DOHH2 (cell line): ENCODE measurements at regions not wholly inside any gene's neighbourhood (a gene's known extent, or its start where the extent isn't known, plus 50 kb on each side); places are given as distances from the start of the nearest gene placed in this dataset.
"Not testable (repeated sequence)": the region's sequence is repeated elsewhere in the genome, so short reads cannot be mapped to it uniquely, and the experiment has no call there.

Source experiments
- H3F3A ChIP-seq: fragments of 200-600 bp; sonication (generic), shearing (Covaris generic); 2 replicates; pipeline ENCODE4 v1.6.0; 2016; ENCODE audit warnings: antibody characterized with exemption, mild to moderate bottlenecking; ENCODE audit not compliant: control insufficient read depth, insufficient read depth
- H3K27ac ChIP-seq: fragments of 200-600 bp; sonication (generic); 2 replicates; pipeline ENCODE4 v1.5.1; 2014; ENCODE audit warnings: low read depth, mild to moderate bottlenecking, low read length, moderate library complexity
- H3K27me3 ChIP-seq: fragments of 200-600 bp; sonication (generic); 2 replicates; pipeline ENCODE4 v1.6.1; 2014; ENCODE audit warnings: mild to moderate bottlenecking, low read length, mixed read lengths; ENCODE audit not compliant: control insufficient read depth
- H3K36me3 ChIP-seq: fragments of 200-600 bp; sonication (generic); 2 replicates; pipeline ENCODE4 v1.6.1; 2014; ENCODE audit warnings: mild to moderate bottlenecking, low read length, moderate library complexity, mixed read lengths; ENCODE audit not compliant: control insufficient read depth
- H3K4me1 ChIP-seq: fragments of 200-600 bp; sonication (generic); 2 replicates; pipeline ENCODE4 v1.6.1; 2014; ENCODE audit warnings: mild to moderate bottlenecking, low read length, mixed read lengths; ENCODE audit not compliant: control insufficient read depth
- H3K4me2 ChIP-seq: fragments of 200-600 bp; sonication (generic); 2 replicates; pipeline ENCODE4 v1.6.0; 2014; ENCODE audit warnings: mild to moderate bottlenecking, low read length, moderate library complexity
- H3K4me3 ChIP-seq: fragments of 200-600 bp; sonication (generic); 2 replicates; pipeline ENCODE4 v1.5.1; 2014; ENCODE audit warnings: mild to moderate bottlenecking, low read length, mixed read lengths
- H3K79me2 ChIP-seq: fragments of 200-600 bp; sonication (generic); 2 replicates; pipeline ENCODE4 v1.6.1; 2014; ENCODE audit warnings: mild to moderate bottlenecking, low read length, mixed read lengths; ENCODE audit not compliant: control insufficient read depth
- H3K9me2 ChIP-seq: fragments of 200-600 bp; sonication (generic); replicated peaks from 2 replicates; pipeline ENCODE4 v1.6.1; 2014; ENCODE audit warnings: mild to moderate bottlenecking, low read length, mixed read lengths; ENCODE audit not compliant: control insufficient read depth
- H3K9me3 ChIP-seq: fragments of 200-600 bp; sonication (generic); 2 replicates; pipeline ENCODE4 v1.6.1; 2014; ENCODE audit warnings: antibody characterized with exemption, low read length, mixed read lengths; ENCODE audit not compliant: control insufficient read depth, insufficient read depth
- H4K20me1 ChIP-seq: fragments of 200-600 bp; sonication (generic); 2 replicates; pipeline ENCODE4 v1.6.0; 2014; ENCODE audit warnings: low read depth, mild to moderate bottlenecking, antibody characterized with exemption, low read length, moderate library complexity; ENCODE audit not compliant: control insufficient read depth, insufficient read depth
- EZH2phosphoT487 ChIP-seq: fragments of 200-600 bp; sonication (generic); IDR thresholded peaks from 2 replicates; pipeline ENCODE4 v1.6.1; 2017; ENCODE audit warnings: borderline replicate concordance, mild to moderate bottlenecking, antibody characterized with exemption, low read length, moderate library complexity, mixed read lengths
- TF ChIP-seq, protein P1 (sequence below): fragments of 200-600 bp; sonication (generic); IDR thresholded peaks from one replicate; pipeline ENCODE4 v1.5.1; 2014; ENCODE audit warnings: antibody characterized with exemption, mild to moderate bottlenecking, low read depth, low read length; ENCODE audit not compliant: poor library complexity, severe bottlenecking

DNA sequence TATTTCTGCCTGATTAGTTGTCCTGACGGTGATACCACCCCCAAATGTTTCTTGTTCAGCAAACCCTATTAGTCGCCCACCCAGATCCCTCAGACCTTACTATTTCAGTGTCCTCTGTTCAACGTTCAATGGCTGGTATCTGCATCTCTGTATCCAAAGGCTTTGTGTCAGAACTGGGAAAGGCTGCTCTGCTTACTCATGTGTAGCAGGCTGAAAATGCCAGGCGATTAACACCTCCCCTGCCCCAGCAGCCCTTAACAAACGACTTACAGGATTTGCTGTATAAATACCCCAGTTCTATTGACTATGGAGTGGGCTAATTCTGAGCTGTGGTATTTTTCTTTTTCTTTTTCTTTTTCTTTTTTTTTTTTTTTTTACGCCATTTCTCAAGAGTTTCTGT lies 415.0 kb downstream of the ZNF674 start:
- no peaks in the 10 kb centered on the region for H4K20me1 ChIP-seq
- no peaks in the 10 kb centered on the region for H3K9me3 ChIP-seq
- H3K27me3 ChIP-seq = no peaks in the 10 kb centered on the region
- no peaks in the 10 kb centered on the region for H3K9me2 ChIP-seq
- H3K36me3 ChIP-seq = no peaks in the 10 kb centered on the region
- no peaks in the 10 kb centered on the region for H3K4me1 ChIP-seq
- no peaks in the 10 kb centered on the region for H3F3A ChIP-seq
- H3K4me2 ChIP-seq = no peak overlapping the region
- TF ChIP-seq, protein P1, sequence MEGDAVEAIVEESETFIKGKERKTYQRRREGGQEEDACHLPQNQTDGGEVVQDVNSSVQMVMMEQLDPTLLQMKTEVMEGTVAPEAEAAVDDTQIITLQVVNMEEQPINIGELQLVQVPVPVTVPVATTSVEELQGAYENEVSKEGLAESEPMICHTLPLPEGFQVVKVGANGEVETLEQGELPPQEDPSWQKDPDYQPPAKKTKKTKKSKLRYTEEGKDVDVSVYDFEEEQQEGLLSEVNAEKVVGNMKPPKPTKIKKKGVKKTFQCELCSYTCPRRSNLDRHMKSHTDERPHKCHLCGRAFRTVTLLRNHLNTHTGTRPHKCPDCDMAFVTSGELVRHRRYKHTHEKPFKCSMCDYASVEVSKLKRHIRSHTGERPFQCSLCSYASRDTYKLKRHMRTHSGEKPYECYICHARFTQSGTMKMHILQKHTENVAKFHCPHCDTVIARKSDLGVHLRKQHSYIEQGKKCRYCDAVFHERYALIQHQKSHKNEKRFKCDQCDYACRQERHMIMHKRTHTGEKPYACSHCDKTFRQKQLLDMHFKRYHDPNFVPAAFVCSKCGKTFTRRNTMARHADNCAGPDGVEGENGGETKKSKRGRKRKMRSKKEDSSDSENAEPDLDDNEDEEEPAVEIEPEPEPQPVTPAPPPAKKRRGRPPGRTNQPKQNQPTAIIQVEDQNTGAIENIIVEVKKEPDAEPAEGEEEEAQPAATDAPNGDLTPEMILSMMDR = no peak
- TF ChIP-seq EZH2phosphoT487 = no peak
- no peak overlapping the region for H3K4me3 ChIP-seq
- H3K79me2 ChIP-seq = no peaks in the 10 kb centered on the region
- no peak overlapping the region for H3K27ac ChIP-seq

DNA sequence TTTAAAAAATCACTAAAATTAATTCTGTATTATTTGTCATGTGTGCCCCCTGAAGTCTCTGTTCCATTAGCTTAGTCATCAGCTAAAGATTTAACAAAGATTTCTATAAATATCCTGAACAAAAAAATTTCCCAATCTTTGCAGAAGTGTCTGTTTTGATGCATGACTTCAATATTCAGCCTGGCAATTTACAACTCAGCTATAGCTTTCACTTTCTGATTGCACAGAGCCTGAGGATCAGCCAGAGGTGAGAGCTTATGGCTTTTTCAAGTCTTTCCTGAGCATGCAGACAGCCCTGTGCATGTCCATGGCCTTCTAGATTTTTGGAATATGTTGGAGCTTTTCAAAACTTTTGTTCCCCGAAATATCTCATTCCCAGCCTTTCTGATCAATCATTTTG lies 420.1 kb downstream of the ZNF674 start:
- Histone ChIP-seq H3K36me3 (no peaks in the 10 kb centered on the region), H3K27me3 (no peaks in the 10 kb centered on the region), H3K9me3 (no peaks in the 10 kb centered on the region), H3K79me2 (no peaks in the 10 kb centered on the region), H3F3A (no peaks in the 10 kb centered on the region), H3K4me1 (no peaks in the 10 kb centered on the region), H3K9me2 (no peaks in the 10 kb centered on the region), H4K20me1 (no peaks in the 10 kb centered on the region), H3K4me2 (no peak overlapping the region), H3K4me3 (no peak overlapping the region), H3K27ac (no peak overlapping the region)
- TF ChIP-seq, protein P1 = no peak
- no peak for TF ChIP-seq EZH2phosphoT487

DNA sequence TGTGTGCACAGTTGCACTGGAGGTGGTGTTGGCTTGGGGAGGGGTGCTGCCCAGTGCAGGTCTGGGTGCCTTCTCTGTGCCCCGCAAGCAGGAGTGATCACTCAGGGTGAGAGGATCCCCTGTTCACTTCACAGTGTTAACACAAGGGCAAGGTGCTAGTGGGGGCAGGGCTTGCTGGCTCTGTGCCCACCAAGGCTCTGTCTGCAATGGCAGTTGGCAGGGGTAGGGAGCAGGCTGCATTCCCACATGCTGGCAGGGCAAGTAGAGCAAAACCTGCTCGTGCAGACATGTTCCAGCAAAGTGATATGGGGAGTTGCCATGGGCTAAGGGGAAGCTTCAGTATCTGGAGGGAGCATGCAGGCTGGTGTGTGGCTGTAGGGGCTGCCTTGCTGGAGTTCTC lies 428.0 kb downstream of the ZNF674 start:
- no peaks in the 10 kb centered on the region for H3K27me3 ChIP-seq
- H3K4me2 ChIP-seq = no peak overlapping the region
- H3K36me3 ChIP-seq = no peaks in the 10 kb centered on the region
- H3K9me2 ChIP-seq = no peaks in the 10 kb centered on the region
- H3K9me3 ChIP-seq = no peaks in the 10 kb centered on the region
- H4K20me1 ChIP-seq = no peaks in the 10 kb centered on the region
- no peak overlapping the region for H3K4me3 ChIP-seq
- H3K4me1 ChIP-seq = no peaks in the 10 kb centered on the region
- TF ChIP-seq EZH2phosphoT487 = no peak
- TF ChIP-seq, protein P1 = no peak
- no peak overlapping the region for H3K27ac ChIP-seq
- no peaks in the 10 kb centered on the region for H3F3A ChIP-seq
- H3K79me2 ChIP-seq = no peaks in the 10 kb centered on the region

GRCh38 chrX:46087310-46087709 lies 457.9 kb downstream of the ZNF674 start:
- H4K20me1 ChIP-seq, H3K36me3 ChIP-seq, H3K4me3 ChIP-seq, H3K79me2 ChIP-seq, H3K4me2 ChIP-seq, H3K27me3 ChIP-seq, H3F3A ChIP-seq, H3K4me1 ChIP-seq, H3K27ac ChIP-seq, H3K9me3 ChIP-seq, H3K9me2 ChIP-seq: not testable (repeated sequence)

- H3K9me2 ChIP-seq, H4K20me1 ChIP-seq, H3K79me2 ChIP-seq, H3K27me3 ChIP-seq, H3K36me3 ChIP-seq, H3K27ac ChIP-seq, H3K4me3 ChIP-seq, H3F3A ChIP-seq, H3K9me3 ChIP-seq, H3K4me1 ChIP-seq, H3K4me2 ChIP-seq: not testable (repeated sequence)
Measured at GRCh38 chrX:46080121-46080520, 465.1 kb downstream of the ZNF674 start.
